WTC11 (cell line): ENCODE measurements at regions not wholly inside any gene's neighbourhood (a gene's known extent, or its start where the extent isn't known, plus 50 kb on each side); places are given as distances from the start of the nearest gene placed in this dataset.

Source experiments
- ATAC-seq: fragments of 200-7000 bp; cut with Tn5 transposase; 2 replicates; pipeline ENCODE4 v1.10.0; 2021; ENCODE audit warnings: mild to moderate bottlenecking, moderate library complexity
- CTCF ChIA-PET: fragments of 300-600 bp; sonication (Branson Sonifier 250); formaldehyde crosslinking; loops from one replicate; lab custom pipeline; 2021; ENCODE audit warnings: antibody characterized with exemption; lab: Charles Lee
- POLR2A ChIA-PET: fragments of 350-600 bp; sonication (Branson Sonifier 250); formaldehyde crosslinking; loops from one replicate; lab custom pipeline; 2021; ENCODE audit warnings: antibody characterized with exemption; lab: Charles Lee
- DNase-seq: peaks from one replicate; pipeline ENCODE4 v3.0.0; 2021; ENCODE audit warnings: low spot score
- H3K27ac Mint-ChIP-seq: 2 replicates; pipeline ENCODE4 v1.8.0; 2021; ENCODE audit warnings: mixed read lengths
- H3K27me3 Mint-ChIP-seq: 2 replicates; pipeline ENCODE4 v1.8.0; 2021; ENCODE audit warnings: low read depth, mild to moderate bottlenecking, moderate library complexity, mixed read lengths
- H3K36me3 Mint-ChIP-seq: 2 replicates; pipeline ENCODE4 v1.8.0; 2021; ENCODE audit warnings: mixed read lengths
- H3K4me1 Mint-ChIP-seq: 2 replicates; pipeline ENCODE4 v1.8.0; 2022; ENCODE audit warnings: mixed read lengths
- H3K4me3 Mint-ChIP-seq: 2 replicates; pipeline ENCODE4 v1.8.0; 2021; ENCODE audit warnings: mild to moderate bottlenecking, moderate library complexity, mixed read lengths
- H3K9me3 Mint-ChIP-seq: 2 replicates; pipeline ENCODE4 v1.8.0; 2021; ENCODE audit warnings: mixed read lengths
- CBFB ChIP-seq: sonication (generic); formaldehyde crosslinking; IDR thresholded peaks from 2 replicates; pipeline ENCODE4 v1.8.1; 2022; ENCODE audit warnings: mild to moderate bottlenecking, low read depth, missing genetic modification reagents
- CREB1 ChIP-seq: sonication (generic); formaldehyde crosslinking; IDR thresholded peaks from 2 replicates; pipeline ENCODE4 v1.8.0; 2023; ENCODE audit warnings: mild to moderate bottlenecking, missing genetic modification reagents
- CREM ChIP-seq: sonication (generic); formaldehyde crosslinking; IDR thresholded peaks from 2 replicates; pipeline ENCODE4 v1.8.1; 2022; ENCODE audit warnings: mild to moderate bottlenecking, missing genetic modification reagents, moderate library complexity
- E2F1 ChIP-seq: sonication (generic); formaldehyde crosslinking; IDR thresholded peaks from 2 replicates; pipeline ENCODE4 v1.8.0; 2022; ENCODE audit warnings: mild to moderate bottlenecking, missing genetic modification reagents
- FOXK1 ChIP-seq: sonication (generic); formaldehyde crosslinking; IDR thresholded peaks from 2 replicates; pipeline ENCODE4 v1.8.0; 2022; ENCODE audit warnings: mild to moderate bottlenecking, moderate library complexity, missing genetic modification reagents
- GABPB1 ChIP-seq: sonication (generic); formaldehyde crosslinking; IDR thresholded peaks from 2 replicates; pipeline ENCODE4 v1.8.1; 2023; ENCODE audit warnings: mild to moderate bottlenecking, missing genetic modification reagents
- GRHL2 ChIP-seq: fragments of 250-450 bp; sonication (Bioruptor Pico); IDR thresholded peaks from 2 replicates; pipeline ENCODE4 v1.8.0; 2022; ENCODE audit warnings: mild to moderate bottlenecking, moderate library complexity; ENCODE audit not compliant: insufficient replicate concordance, severe bottlenecking
- IRF1 ChIP-seq: sonication (generic); formaldehyde crosslinking; IDR thresholded peaks from 2 replicates; pipeline ENCODE4 v1.8.0; 2023; ENCODE audit warnings: missing genetic modification reagents
- NFE2L1 ChIP-seq: sonication (generic); formaldehyde crosslinking; IDR thresholded peaks from 2 replicates; pipeline ENCODE4 v1.8.1; 2023; ENCODE audit warnings: missing genetic modification reagents
- NR1H2 ChIP-seq: sonication (generic); formaldehyde crosslinking; IDR thresholded peaks from 2 replicates; pipeline ENCODE4 v1.9.0; 2021; ENCODE audit warnings: mild to moderate bottlenecking, moderate library complexity, missing genetic modification reagents
- RORB ChIP-seq: fragments of 250-450 bp; sonication (Bioruptor Pico); IDR thresholded peaks from 2 replicates; pipeline ENCODE4 v1.9.0; 2021; ENCODE audit warnings: mild to moderate bottlenecking
- TEAD1 ChIP-seq: sonication (generic); formaldehyde crosslinking; IDR thresholded peaks from 2 replicates; pipeline ENCODE4 v1.8.0; 2022; ENCODE audit warnings: mild to moderate bottlenecking, missing genetic modification reagents
- TP53 ChIP-seq: sonication (generic); formaldehyde crosslinking; IDR thresholded peaks from 2 replicates; pipeline ENCODE4 v1.8.1; 2023; ENCODE audit warnings: mild to moderate bottlenecking, missing genetic modification reagents
- ZNF219 ChIP-seq: sonication (generic); formaldehyde crosslinking; IDR thresholded peaks from 2 replicates; pipeline ENCODE4 v1.8.0; 2023; ENCODE audit warnings: missing genetic modification reagents, mild to moderate bottlenecking, borderline replicate concordance
- ZNF317 ChIP-seq: sonication (generic); formaldehyde crosslinking; IDR thresholded peaks from 2 replicates; pipeline ENCODE4 v1.8.1; 2023; ENCODE audit warnings: low read depth, mild to moderate bottlenecking, moderate library complexity, missing genetic modification reagents, borderline replicate concordance
- ZNF416 ChIP-seq: fragments of 250-450 bp; sonication (Bioruptor Pico); IDR thresholded peaks from 2 replicates; pipeline ENCODE4 v1.9.0; 2021; ENCODE audit warnings: mild to moderate bottlenecking, inconsistent platforms
- ZNF671 ChIP-seq: fragments of 250-450 bp; sonication (Bioruptor Pico); IDR thresholded peaks from 2 replicates; pipeline ENCODE4 v1.8.0; 2021; ENCODE audit warnings: mild to moderate bottlenecking
- TF ChIP-seq, protein P1 (sequence below): sonication (generic); formaldehyde crosslinking; IDR thresholded peaks from 2 replicates; pipeline ENCODE4 v1.8.1; 2023; ENCODE audit warnings: mild to moderate bottlenecking, missing genetic modification reagents
- TF ChIP-seq, protein P2 (sequence below): fragments of 250-450 bp; sonication (Bioruptor Pico); IDR thresholded peaks from 2 replicates; pipeline ENCODE4 v1.8.0; 2021; ENCODE audit warnings: mild to moderate bottlenecking
- TF ChIP-seq, protein P3 (sequence below): sonication (generic); formaldehyde crosslinking; IDR thresholded peaks from 2 replicates; pipeline ENCODE4 v1.8.1; 2022; ENCODE audit warnings: low read depth, mild to moderate bottlenecking, moderate library complexity, missing genetic modification reagents, borderline replicate concordance
- TF ChIP-seq, protein P4 (sequence below): sonication (generic); formaldehyde crosslinking; IDR thresholded peaks from 2 replicates; pipeline ENCODE4 v1.8.0; 2022; ENCODE audit warnings: mild to moderate bottlenecking, missing genetic modification reagents

DNA sequence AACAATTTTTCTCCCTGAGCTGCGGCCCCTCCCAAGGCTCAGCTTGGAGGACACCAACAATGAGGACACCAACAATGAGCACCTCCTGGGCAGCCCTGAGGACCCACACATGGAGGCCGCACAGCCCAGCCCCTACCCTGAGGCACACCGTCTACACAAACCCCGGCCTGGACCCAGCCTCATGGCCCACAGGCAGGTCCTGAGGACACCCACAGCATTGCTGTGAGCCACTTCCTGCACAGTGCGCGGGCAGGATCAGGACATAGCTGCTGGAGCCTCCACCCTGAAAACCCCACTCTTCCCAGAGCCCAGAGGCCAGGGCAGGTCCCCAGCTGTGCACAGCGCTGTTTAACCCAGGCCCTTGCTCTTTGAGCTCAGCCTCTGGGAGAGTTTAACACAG lies 194.3 kb downstream of the RTP5 start:
- peaks cover 36% of the 10 kb centered on the region for H3K9me3 Mint-ChIP-seq
- ATAC-seq, result peak; percentile 71
- ChIA-PET CTCF (interaction anchor here (1.6 kb wide), 1 partner anchor 113 kb away, joined by 4 read pairs; no protein-coding TSS in a partner anchor), POLR2A (no interaction called here)
- peaks cover 31% of the 10 kb centered on the region for H3K36me3 Mint-ChIP-seq
- peak overlapping the region; percentile 36; the same call in 1 of the 2 replicates for H3K27ac Mint-ChIP-seq
- no peak for DNase-seq
- no peak for TF ChIP-seq ZNF671
- no peak for TF ChIP-seq NR1H2
- TF ChIP-seq ZNF416, result no peak
- TF ChIP-seq E2F1, result no peak
- TF ChIP-seq IRF1, result no peak
- no peak for TF ChIP-seq FOXK1 (CRISPR knock-in tag)
- TF ChIP-seq GRHL2, result no peak
- no peak for TF ChIP-seq ZNF317
- TF ChIP-seq, protein P1, sequence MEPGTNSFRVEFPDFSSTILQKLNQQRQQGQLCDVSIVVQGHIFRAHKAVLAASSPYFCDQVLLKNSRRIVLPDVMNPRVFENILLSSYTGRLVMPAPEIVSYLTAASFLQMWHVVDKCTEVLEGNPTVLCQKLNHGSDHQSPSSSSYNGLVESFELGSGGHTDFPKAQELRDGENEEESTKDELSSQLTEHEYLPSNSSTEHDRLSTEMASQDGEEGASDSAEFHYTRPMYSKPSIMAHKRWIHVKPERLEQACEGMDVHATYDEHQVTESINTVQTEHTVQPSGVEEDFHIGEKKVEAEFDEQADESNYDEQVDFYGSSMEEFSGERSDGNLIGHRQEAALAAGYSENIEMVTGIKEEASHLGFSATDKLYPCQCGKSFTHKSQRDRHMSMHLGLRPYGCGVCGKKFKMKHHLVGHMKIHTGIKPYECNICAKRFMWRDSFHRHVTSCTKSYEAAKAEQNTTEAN, result no peak
- TF ChIP-seq, protein P2, sequence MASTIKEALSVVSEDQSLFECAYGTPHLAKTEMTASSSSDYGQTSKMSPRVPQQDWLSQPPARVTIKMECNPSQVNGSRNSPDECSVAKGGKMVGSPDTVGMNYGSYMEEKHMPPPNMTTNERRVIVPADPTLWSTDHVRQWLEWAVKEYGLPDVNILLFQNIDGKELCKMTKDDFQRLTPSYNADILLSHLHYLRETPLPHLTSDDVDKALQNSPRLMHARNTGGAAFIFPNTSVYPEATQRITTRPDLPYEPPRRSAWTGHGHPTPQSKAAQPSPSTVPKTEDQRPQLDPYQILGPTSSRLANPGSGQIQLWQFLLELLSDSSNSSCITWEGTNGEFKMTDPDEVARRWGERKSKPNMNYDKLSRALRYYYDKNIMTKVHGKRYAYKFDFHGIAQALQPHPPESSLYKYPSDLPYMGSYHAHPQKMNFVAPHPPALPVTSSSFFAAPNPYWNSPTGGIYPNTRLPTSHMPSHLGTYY (CRISPR knock-in tag), result no peak
- TF ChIP-seq TEAD1 (CRISPR knock-in tag), result no peak
- no peak for TF ChIP-seq CREB1 (CRISPR knock-in tag)
- TF ChIP-seq ZNF219, result no peak
- TF ChIP-seq, protein P3, sequence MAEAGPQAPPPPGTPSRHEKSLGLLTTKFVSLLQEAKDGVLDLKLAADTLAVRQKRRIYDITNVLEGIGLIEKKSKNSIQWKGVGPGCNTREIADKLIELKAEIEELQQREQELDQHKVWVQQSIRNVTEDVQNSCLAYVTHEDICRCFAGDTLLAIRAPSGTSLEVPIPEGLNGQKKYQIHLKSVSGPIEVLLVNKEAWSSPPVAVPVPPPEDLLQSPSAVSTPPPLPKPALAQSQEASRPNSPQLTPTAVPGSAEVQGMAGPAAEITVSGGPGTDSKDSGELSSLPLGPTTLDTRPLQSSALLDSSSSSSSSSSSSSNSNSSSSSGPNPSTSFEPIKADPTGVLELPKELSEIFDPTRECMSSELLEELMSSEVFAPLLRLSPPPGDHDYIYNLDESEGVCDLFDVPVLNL, result no peak
- TF ChIP-seq CREM (CRISPR knock-in tag), result no peak
- peaks cover 47% of the 10 kb centered on the region for H3K27me3 Mint-ChIP-seq
- peak overlapping the region; percentile 13; the same call in 1 of the 2 replicates for H3K4me3 Mint-ChIP-seq
- H3K4me1 Mint-ChIP-seq, result peaks cover 37% of the 10 kb centered on the region

DNA sequence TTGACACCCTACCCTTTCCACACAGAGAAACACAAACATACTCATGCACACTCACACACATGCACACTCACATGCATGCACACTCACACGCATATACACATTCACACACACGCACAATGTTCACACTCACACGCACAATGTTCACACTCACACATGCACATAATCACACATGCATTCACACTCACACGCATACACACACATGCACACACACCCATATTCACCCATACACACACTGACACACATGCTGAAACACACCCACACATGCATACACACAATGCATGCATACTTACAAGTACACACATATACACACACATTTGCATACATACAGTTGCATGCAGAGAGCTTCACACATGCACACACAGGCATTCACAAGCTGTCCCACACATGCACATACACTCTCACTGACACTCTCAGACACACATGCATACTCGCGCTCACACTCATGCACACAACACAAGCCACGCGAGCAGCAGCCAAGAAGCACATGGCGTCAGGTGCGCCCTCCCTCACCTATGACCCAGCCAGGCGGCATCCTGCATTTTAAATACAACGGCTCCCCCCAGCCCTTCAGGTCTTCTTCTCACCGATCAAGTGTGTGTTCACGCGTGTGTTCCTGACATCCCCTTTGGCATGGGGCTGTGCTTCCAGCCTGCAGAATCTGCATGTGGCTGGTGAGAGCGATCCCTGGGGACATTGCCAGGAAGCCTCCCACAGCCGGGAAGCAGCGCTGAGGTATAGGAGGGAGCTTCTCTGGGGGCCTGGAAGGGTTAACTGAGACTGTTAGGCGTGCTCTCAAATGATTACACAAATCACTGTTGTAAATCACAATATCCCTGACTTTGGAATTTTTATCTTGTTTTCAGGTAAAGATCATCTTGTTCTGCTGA lies 195.1 kb downstream of the RTP5 start:
- Mint-ChIP-seq H3K4me1 (peaks cover 37% of the 10 kb centered on the region), H3K9me3 (peaks cover 29% of the 10 kb centered on the region), H3K36me3 (peaks cover 27% of the 10 kb centered on the region), H3K4me3 (peak overlapping the region; percentile 0; the same call in 1 of the 2 replicates), H3K27ac (no peak overlapping the region; the same call in 1 of the 2 replicates), H3K27me3 (peaks cover 43% of the 10 kb centered on the region)
- ChIA-PET POLR2A (no interaction called here), CTCF (interaction anchor here (1.6 kb wide), 1 partner anchor 114 kb away, joined by 4 read pairs; no protein-coding TSS in a partner anchor)
- TF ChIP-seq TP53 (no peak), GABPB1 (CRISPR knock-in tag) (no peak), RORB (CRISPR knock-in tag) (no peak), CBFB (CRISPR knock-in tag) (peak; percentile 24; the same call in 1 of the 2 replicates), NFE2L1 (CRISPR knock-in tag) (no peak)
- TF ChIP-seq, protein P1, result peak; percentile 85
- TF ChIP-seq, protein P4, sequence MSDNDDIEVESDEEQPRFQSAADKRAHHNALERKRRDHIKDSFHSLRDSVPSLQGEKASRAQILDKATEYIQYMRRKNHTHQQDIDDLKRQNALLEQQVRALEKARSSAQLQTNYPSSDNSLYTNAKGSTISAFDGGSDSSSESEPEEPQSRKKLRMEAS (CRISPR knock-in tag), result 0 out of 2 replicates have a peak, but pooled peaks have one; percentile 21
- DNase-seq, result no peak
- no peak for ATAC-seq
